GM12865 (cell line): ENCODE measurements at regions not wholly inside any gene's neighbourhood (a gene's known extent, or its start where the extent isn't known, plus 50 kb on each side); places are given as distances from the start of the nearest gene placed in this dataset.
"Not testable (repeated sequence)": the region's sequence is repeated elsewhere in the genome, so short reads cannot be mapped to it uniquely, and the experiment has no call there.

ENCODE experiments used
- DNase-seq: peaks from one replicate; pipeline ENCODE4 v3.0.0; 2010; ENCODE audit warnings: low read depth
- H3K4me3 ChIP-seq: 2 replicates; pipeline ENCODE4 v1.5.1; 2011; ENCODE audit warnings: mild to moderate bottlenecking, low read depth, low read length, control low read depth
- TF ChIP-seq, protein P1 (sequence below): IDR thresholded peaks from 2 replicates; pipeline ENCODE4 v1.5.1; 2011; ENCODE audit warnings: low read length, control low read depth, low read depth, inconsistent platforms; ENCODE audit not compliant: insufficient read depth; ENCODE audit errors: missing control alignments

DNA sequence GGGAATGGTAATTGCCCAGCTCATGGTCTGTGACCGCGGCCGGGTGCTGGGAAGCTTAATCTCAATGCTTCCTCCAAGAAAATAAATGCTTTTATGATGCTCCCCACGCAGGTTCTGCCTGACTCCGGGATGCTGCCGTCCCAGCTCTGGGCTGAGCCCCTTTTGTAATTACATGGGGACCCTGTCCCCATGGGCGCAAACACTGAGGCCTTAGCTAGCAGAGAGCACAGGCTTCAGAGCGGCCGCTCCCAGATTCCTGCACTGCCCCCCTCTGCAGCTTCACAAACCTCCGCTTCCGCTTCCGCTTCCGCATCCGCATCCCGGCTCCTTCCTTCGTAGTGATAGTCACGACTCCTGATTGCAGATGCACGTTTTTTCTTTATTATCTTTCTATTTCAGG lies 129.5 kb downstream of the KIF26A start:
- no peak overlapping the region for H3K4me3 ChIP-seq
- DNase-seq, result no peak
- TF ChIP-seq, protein P1, sequence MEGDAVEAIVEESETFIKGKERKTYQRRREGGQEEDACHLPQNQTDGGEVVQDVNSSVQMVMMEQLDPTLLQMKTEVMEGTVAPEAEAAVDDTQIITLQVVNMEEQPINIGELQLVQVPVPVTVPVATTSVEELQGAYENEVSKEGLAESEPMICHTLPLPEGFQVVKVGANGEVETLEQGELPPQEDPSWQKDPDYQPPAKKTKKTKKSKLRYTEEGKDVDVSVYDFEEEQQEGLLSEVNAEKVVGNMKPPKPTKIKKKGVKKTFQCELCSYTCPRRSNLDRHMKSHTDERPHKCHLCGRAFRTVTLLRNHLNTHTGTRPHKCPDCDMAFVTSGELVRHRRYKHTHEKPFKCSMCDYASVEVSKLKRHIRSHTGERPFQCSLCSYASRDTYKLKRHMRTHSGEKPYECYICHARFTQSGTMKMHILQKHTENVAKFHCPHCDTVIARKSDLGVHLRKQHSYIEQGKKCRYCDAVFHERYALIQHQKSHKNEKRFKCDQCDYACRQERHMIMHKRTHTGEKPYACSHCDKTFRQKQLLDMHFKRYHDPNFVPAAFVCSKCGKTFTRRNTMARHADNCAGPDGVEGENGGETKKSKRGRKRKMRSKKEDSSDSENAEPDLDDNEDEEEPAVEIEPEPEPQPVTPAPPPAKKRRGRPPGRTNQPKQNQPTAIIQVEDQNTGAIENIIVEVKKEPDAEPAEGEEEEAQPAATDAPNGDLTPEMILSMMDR, result no peak

DNA sequence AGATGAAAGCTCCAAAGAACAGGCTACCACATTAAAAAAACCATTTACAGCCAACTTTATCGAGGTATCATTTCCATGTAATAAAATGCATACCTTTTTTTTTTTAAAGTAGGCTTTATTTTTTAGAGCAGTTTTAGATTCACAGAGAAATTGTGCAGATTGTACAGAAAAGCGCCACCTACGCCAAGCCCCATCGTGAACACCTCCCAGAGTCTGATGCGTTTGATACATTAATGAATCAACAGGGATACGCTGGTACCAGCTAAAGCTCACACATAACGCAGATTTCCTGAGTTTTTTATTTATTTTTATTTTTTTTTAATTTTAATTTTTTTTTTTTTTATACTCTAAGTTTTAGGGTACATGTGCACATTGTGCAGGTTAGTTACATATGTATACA lies 129.9 kb downstream of the KIF26A start:
- H3K4me3 ChIP-seq, result no peak overlapping the region
- TF ChIP-seq, protein P1, result no peak
- DNase-seq, result no peak

DNA sequence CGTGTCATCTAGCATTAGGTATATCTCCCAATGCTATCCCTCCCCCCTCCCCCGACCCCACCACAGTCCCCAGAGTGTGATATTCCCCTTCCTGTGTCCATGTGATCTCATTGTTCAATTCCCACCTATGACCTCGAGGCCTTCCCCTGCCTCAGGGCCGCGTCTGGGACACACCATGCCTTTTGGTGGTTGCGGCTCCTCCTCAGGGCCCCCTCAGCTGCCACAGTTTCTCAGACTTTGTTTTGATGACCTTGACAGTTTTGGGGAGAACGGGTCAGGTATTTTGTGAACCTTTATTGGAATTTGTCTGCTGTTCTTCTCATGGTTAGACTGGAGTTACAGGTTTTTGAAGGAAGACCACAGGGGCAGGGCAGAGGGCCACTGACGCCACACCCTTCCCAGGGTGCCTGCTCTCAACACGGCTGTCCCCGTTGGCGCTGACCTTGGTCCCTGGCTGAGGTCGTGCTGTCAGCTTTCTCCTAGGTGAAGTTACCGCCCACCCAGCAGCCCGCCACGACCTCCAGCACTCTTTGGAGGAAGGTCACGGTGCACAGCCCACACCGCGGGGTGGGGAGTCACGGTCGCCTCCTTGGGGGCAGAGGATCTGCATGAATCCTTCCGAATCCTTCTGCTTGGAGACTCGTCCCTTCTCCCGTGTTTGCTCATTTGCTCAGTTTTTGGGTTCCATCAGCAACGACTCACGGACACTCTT lies 130.5 kb downstream of the KIF26A start:
- no peak overlapping the region for H3K4me3 ChIP-seq
- DNase-seq, result no peak
- TF ChIP-seq, protein P1, result no peak

DNA sequence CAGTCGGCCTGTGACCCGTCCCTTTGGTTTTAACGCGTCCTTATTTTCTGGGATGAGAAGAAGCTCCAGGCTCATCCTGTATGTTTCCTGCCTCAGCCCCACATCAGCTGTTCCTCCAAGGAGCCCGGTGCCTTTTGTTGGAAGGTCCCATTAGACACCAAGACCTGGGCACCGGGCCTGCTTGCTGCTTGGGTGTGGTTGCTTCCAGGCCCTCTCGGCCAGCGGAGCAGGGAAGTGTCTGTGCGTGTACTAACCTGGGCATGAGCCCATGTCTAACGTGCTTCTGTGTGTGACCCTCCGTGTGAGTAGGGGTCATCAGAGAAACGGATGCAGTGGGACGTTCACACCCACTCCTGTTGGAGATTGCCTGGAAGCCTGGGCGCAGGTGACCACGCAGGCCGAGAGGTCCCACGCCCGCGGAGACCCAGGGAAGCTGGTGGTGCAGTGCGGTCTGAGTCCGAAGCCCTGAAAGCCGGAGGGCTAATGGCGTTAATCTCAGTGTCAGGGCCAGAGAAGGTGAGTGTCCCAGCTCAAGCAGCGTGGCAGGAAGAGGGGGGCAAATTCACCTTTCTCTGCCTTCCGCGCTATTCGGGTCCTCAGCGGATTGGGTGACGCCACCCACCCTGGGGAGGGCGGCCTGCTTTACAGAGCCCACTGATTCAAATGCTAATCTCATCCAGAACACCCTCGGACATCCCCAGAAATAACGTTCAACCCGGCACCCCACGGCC lies 131.3 kb downstream of the KIF26A start:
- H3K4me3 ChIP-seq, DNase-seq: not testable (repeated sequence)

DNA sequence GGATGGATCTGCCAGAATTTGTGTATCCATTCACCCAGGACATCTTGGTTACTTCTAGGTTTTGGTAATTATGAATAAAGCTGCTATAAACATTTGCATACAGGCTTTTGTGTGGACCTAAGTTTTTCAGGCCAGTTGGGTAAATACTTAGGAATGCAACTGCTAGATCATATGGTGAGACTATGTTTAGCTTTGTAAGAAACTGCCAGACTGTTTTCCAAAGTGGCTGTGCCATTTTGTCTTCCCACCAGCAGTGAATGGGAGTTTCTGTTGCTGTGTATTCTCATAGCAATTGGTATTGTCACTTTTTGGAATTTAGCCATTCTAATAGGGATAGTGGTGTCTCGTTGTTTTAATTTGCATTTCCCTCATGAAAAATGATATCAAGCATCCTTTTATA lies 133.0 kb downstream of the KIF26A start:
- H3K4me3 ChIP-seq, result no peak overlapping the region
- TF ChIP-seq, protein P1, result no peak
- DNase-seq, result no peak

DNA sequence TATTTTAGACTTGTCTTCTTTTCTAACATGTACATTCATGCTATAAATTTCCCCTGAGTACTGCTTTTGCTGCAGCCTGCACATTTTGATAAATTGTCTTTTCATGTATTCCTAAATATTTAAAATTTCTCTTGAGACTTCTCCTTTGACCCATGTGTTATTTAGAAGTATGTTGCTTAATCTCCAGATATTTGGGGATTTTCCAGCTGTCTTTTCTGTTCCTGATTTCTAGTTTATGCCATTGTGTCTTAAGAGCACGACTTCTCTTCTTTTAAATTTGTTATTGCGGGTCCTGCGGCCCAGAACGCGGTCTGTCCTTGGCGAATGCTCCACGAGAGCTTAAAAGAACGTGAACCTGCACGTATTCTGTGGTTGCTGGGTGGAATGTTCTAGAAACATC lies 136.4 kb downstream of the KIF26A start:
- TF ChIP-seq, protein P1, result no peak
- H3K4me3 ChIP-seq, result no peak overlapping the region
- no peak for DNase-seq

DNA sequence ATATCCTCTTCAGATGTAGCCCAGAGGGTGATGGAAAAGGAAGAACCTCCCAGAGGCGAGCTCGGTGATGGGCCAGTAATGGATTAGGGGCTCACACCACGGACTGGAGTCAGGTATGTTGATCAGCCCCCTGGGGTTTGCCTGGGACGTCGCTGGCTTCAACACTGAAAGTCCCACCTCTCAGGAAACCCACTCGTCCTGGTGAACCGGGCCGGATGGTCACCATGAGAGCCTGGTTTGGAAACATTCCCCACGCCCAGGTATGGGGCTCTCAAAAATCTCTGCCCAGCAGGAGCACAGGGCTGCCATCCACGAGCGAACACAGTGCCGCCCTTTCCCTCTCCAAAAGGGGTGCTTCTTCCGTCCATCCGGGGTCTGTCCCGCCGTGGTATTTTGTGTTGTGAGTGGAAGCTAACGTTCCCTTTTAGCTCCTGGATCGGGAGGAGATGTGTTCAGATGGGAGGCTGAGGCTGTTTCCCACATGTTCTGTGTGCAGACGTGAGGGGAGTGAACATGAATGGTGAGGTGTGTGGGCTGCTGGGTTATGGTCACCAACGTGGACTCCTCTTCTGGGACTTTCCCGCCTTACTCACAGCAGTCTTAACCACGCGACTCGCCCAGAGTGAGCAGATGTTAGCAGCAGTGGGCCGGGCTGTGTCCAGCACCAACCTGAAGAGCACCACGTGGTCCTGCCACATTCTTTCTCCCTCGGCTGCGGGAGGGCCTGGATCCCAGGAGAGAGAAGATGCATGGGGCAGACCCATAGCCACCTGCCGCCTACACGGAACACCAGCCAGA lies 139.2 kb downstream of the KIF26A start:
- H3K4me3 ChIP-seq, result no peak overlapping the region
- TF ChIP-seq, protein P1, result no peak
- no peak for DNase-seq
